GM19455 (cell line): ENCODE measurements at regions not wholly inside any gene's neighbourhood (a gene's known extent, or its start where the extent isn't known, plus 50 kb on each side); places are given as distances from the start of the nearest gene placed in this dataset.

Experiments
- ATAC-seq: cut with Tn5 transposase; IDR thresholded peaks from one replicate; pipeline ENCODE4 v1.9.1; 2021; ENCODE audit not compliant: unreplicated experiment

GRCh38 chr6:139425780-139426179 is 51.3 kb upstream of the CITED2 start:
- ATAC-seq = no peak

- ATAC-seq = no peak
Measured at GRCh38 chr6:139423971-139424667, 49.7 kb upstream of the CITED2 start.
